ENCODE measurements at regions not wholly inside any gene's neighbourhood (a gene's known extent, or its start where the extent isn't known, plus 50 kb on each side); places are given as distances from the start of the nearest gene placed in this dataset.

GRCh38 chr15:31752065-31752762 lies 278.1 kb upstream of the CHRNA7 start:
- no peaks in the 10 kb centered on the region for H3K9me2 ChIP-seq (ENCODE audit: insufficient read depth)
- in situ Hi-C loops (cut with MboI) = no loop called here
- TF ChIP-seq EZH2 (IDR thresholded peaks at IDR 0.05; ENCODE audit: insufficient read depth, poor library complexity, severe bottlenecking) = no peak
- TF ChIP-seq EZH2phosphoT487 (IDR thresholded peaks at IDR 0.05; ENCODE audit: insufficient read depth, low read depth) = no peak
- H4K20me1 ChIP-seq (ENCODE audit: insufficient read depth) = no peaks in the 10 kb centered on the region
- no peak overlapping the region for H3K4me3 ChIP-seq
- H3K4me1 ChIP-seq (ENCODE audit: insufficient read depth) = no peaks in the 10 kb centered on the region
- no peaks in the 10 kb centered on the region for H3K9me3 ChIP-seq (ENCODE audit: low read depth)
- no peaks in the 10 kb centered on the region for H3F3A ChIP-seq (ENCODE audit: insufficient read depth)
- no peaks in the 10 kb centered on the region for H3K36me3 ChIP-seq (ENCODE audit: low read depth)
- no peak overlapping the region for H2AFZ ChIP-seq
- no peak overlapping the region for H3K9ac ChIP-seq
- no peaks in the 10 kb centered on the region for H3K79me2 ChIP-seq (ENCODE audit: insufficient read depth)
- H3K27ac ChIP-seq = no peak overlapping the region
- H3K27me3 ChIP-seq (replicated peaks; ENCODE audit: insufficient read depth) = no peaks in the 10 kb centered on the region
- peak; percentile 54 for DNase-seq
- WGBS, 2 experiments (ENCODE audit: low coverage in 1 of 2, low lambda C conversion rate in 2 of 2, missing lambda C conversion rate in 2 of 2) = 20 to 27% methylated on average over 2 of the region's 2 CpGs
- H3K4me2 ChIP-seq (ENCODE audit: unreplicated experiment) = no peak overlapping the region

- Histone ChIP-seq H3K27me3 (replicated peaks; ENCODE audit: insufficient read depth) (no peaks in the 10 kb centered on the region), H3F3A (ENCODE audit: insufficient read depth) (no peaks in the 10 kb centered on the region), H3K4me2 (ENCODE audit: unreplicated experiment) (no peak overlapping the region), H3K4me3 (no peak overlapping the region), H3K9me3 (ENCODE audit: low read depth) (no peaks in the 10 kb centered on the region), H3K9me2 (ENCODE audit: insufficient read depth) (no peaks in the 10 kb centered on the region), H3K27ac (no peak overlapping the region), H4K20me1 (ENCODE audit: insufficient read depth) (no peaks in the 10 kb centered on the region), H3K79me2 (ENCODE audit: insufficient read depth) (no peaks in the 10 kb centered on the region), H3K36me3 (ENCODE audit: low read depth) (no peaks in the 10 kb centered on the region), H2AFZ (no peak overlapping the region), H3K9ac (no peak overlapping the region), H3K4me1 (ENCODE audit: insufficient read depth) (no peaks in the 10 kb centered on the region)
- WGBS, 2 experiments (ENCODE audit: low coverage in 1 of 2, low lambda C conversion rate in 2 of 2, missing lambda C conversion rate in 2 of 2) = 14 to 17% methylated on average over 3 of the region's 3 CpGs
- TF ChIP-seq EZH2phosphoT487 (IDR thresholded peaks at IDR 0.05; ENCODE audit: insufficient read depth, low read depth) = no peak
- no peak for TF ChIP-seq EZH2 (IDR thresholded peaks at IDR 0.05; ENCODE audit: insufficient read depth, poor library complexity, severe bottlenecking)
- in situ Hi-C loops (cut with MboI) = no loop called here
- DNase-seq = no peak
These were observed 277.4 kb upstream of the CHRNA7 start for GRCh38 chr15:31752905-31753304.

GRCh38 chr15:31758126-31758525 lies 272.2 kb upstream of the CHRNA7 start:
- Histone ChIP-seq H3K27ac (no peak overlapping the region), H3F3A (ENCODE audit: insufficient read depth) (no peaks in the 10 kb centered on the region), H3K4me3 (no peak overlapping the region), H3K27me3 (replicated peaks; ENCODE audit: insufficient read depth) (no peaks in the 10 kb centered on the region), H3K4me2 (ENCODE audit: unreplicated experiment) (no peak overlapping the region), H3K36me3 (ENCODE audit: low read depth) (no peaks in the 10 kb centered on the region), H2AFZ (no peak overlapping the region), H3K79me2 (ENCODE audit: insufficient read depth) (no peaks in the 10 kb centered on the region), H3K9me2 (ENCODE audit: insufficient read depth) (no peaks in the 10 kb centered on the region), H4K20me1 (ENCODE audit: insufficient read depth) (no peaks in the 10 kb centered on the region), H3K4me1 (ENCODE audit: insufficient read depth) (no peaks in the 10 kb centered on the region), H3K9me3 (ENCODE audit: low read depth) (no peaks in the 10 kb centered on the region), H3K9ac (no peak overlapping the region)
- TF ChIP-seq EZH2phosphoT487 (IDR thresholded peaks at IDR 0.05; ENCODE audit: insufficient read depth, low read depth) (no peak), EZH2 (IDR thresholded peaks at IDR 0.05; ENCODE audit: insufficient read depth, poor library complexity, severe bottlenecking) (no peak)
- in situ Hi-C loops (cut with MboI) = no loop called here
- peak; percentile 18 for DNase-seq
- 30 to 34% methylated on average over 5 of the region's 5 CpGs for WGBS, 2 experiments (ENCODE audit: low coverage in 1 of 2, low lambda C conversion rate in 2 of 2, missing lambda C conversion rate in 2 of 2)

- 67 to 69% methylated on average over 13 of the region's 13 CpGs for WGBS, 2 experiments (ENCODE audit: low coverage in 1 of 2, low lambda C conversion rate in 2 of 2, missing lambda C conversion rate in 2 of 2)
- no peak overlapping the region for H2AFZ ChIP-seq
- no peak for TF ChIP-seq EZH2phosphoT487 (IDR thresholded peaks at IDR 0.05; ENCODE audit: insufficient read depth, low read depth)
- TF ChIP-seq EZH2 (IDR thresholded peaks at IDR 0.05; ENCODE audit: insufficient read depth, poor library complexity, severe bottlenecking) = no peak
- no peak overlapping the region for H3K4me3 ChIP-seq
- H3K27ac ChIP-seq = no peak overlapping the region
- no peaks in the 10 kb centered on the region for H4K20me1 ChIP-seq (ENCODE audit: insufficient read depth)
- no peak overlapping the region for H3K4me2 ChIP-seq (ENCODE audit: unreplicated experiment)
- H3K36me3 ChIP-seq (ENCODE audit: low read depth) = no peaks in the 10 kb centered on the region
- H3K9me3 ChIP-seq (ENCODE audit: low read depth) = no peaks in the 10 kb centered on the region
- H3K79me2 ChIP-seq (ENCODE audit: insufficient read depth) = no peaks in the 10 kb centered on the region
- no peaks in the 10 kb centered on the region for H3K4me1 ChIP-seq (ENCODE audit: insufficient read depth)
- H3K9me2 ChIP-seq (ENCODE audit: insufficient read depth) = no peaks in the 10 kb centered on the region
- in situ Hi-C loops (cut with MboI) = no loop called here
- H3K27me3 ChIP-seq (replicated peaks; ENCODE audit: insufficient read depth) = no peaks in the 10 kb centered on the region
- no peak overlapping the region for H3K9ac ChIP-seq
- no peaks in the 10 kb centered on the region for H3F3A ChIP-seq (ENCODE audit: insufficient read depth)
- DNase-seq = no peak
These were observed 262.3 kb upstream of the CHRNA7 start for GRCh38 chr15:31768055-31768454.

Data from GM23248 (cell line).